Heart left ventricle (tissue), 16 donors: ENCODE measurements at regions not wholly inside any gene's neighbourhood (a gene's known extent, or its start where the extent isn't known, plus 50 kb on each side); places are given as distances from the start of the nearest gene placed in this dataset.

Experiments
- ATAC-seq, 4 donors: fragments of 200-7000 bp; cut with Tn5 transposase; one replicate each; pipeline ENCODE4 v1.9.1; 2020 to 2022; ENCODE audit warnings: moderate library complexity in 4 of 4, mild to moderate bottlenecking in 3 of 4, moderate number of reproducible peaks in 1 of 4
- DNase-seq, 5 donors: peaks; one replicate each; pipeline ENCODE4 v3.0.0-alpha.2; 2020
- H3K27ac ChIP-seq, 12 donors: fragments of 200-600 bp; sonication (generic) in 4 of 12; one replicate each; pipeline versions ENCODE4 v1.5.0 to v1.8.0; 2016 to 2022; ENCODE audit warnings: mild to moderate bottlenecking in 2 of 12
- H3K27me3 ChIP-seq, 9 donors: fragments of 200-600 bp; sonication (generic) in 2 of 9; one replicate each; pipeline versions ENCODE4 v1.5.1 to v1.8.0; 2016 to 2022; ENCODE audit warnings: mild to moderate bottlenecking in 3 of 9
- H3K36me3 ChIP-seq, 9 donors: fragments of 200-600 bp; sonication (generic) in 2 of 9; one replicate each; pipeline versions ENCODE4 v1.5.0 to v1.8.0; 2018 to 2022; ENCODE audit warnings: mild to moderate bottlenecking in 2 of 9
- H3K4me1 ChIP-seq, 12 donors: fragments of 200-600 bp; sonication (generic) in 4 of 12; one replicate each; pipeline versions ENCODE4 v1.5.0 to v1.8.0; 2016 to 2022; ENCODE audit warnings: mild to moderate bottlenecking in 3 of 12
- H3K4me3 ChIP-seq, 12 donors: fragments of 200-600 bp; sonication (generic) in 4 of 12; one replicate each; pipeline versions ENCODE4 v1.5.0 to v1.8.0; 2017 to 2022; ENCODE audit warnings: mild to moderate bottlenecking in 9 of 12, moderate library complexity in 4 of 12
- H3K9me3 ChIP-seq, 12 donors: fragments of 200-600 bp; sonication (generic) in 4 of 12; one replicate each; pipeline versions ENCODE4 v1.5.0 to v1.8.0; 2016 to 2022; ENCODE audit warnings: mild to moderate bottlenecking in 1 of 12
- POLR2A ChIP-seq, 2 donors: fragments of 450-650 bp; IDR thresholded peaks; one replicate each; pipeline ENCODE4 v1.6.1; 2017; ENCODE audit warnings: antibody characterized with exemption in 2 of 2, mild to moderate bottlenecking in 2 of 2, moderate library complexity in 2 of 2
- WGBS, 4 donors: extraction: QIAGEN DNeasy Blood & Tissue Kit in 2 of 4; methylation state at CpG; one replicate each; pipeline versions ENCODE4 v1.1.5 to v1.1.7; 2013 to 2018; 5-methylcytosine and 5-hydroxymethylcytosine counted together
- intact Hi-C, 10 donors: fragments of 100-400 bp; cut with DNase I; formaldehyde crosslinking; loops; one replicate each; pipeline versions ENCODE4 v1.11.1 to v1.14.2; 2022
- TF ChIP-seq, protein P1 (sequence below), 12 donors: fragments of 200-600 bp; sonication (generic) in 4 of 12; IDR thresholded peaks; one replicate each; pipeline versions ENCODE4 v1.5.0 to v1.8.0; 2018 to 2022; ENCODE audit warnings: antibody characterized with exemption in 12 of 12, mild to moderate bottlenecking in 5 of 12
- donor health status: ischemic (EF 13 %, LVEDD 7.1; RV severe dilation, severe dysfunction).
- donor health status: healthy with polysubstance abuse.
- donor health status: DM: no; HTN: yes; CAD: no.
- donor health status: DM: no; HTN: no; CAD: no.
- donor health status: ischemic (EF 25% LVEDD 6.9; RV normal size, moderate dysfunction).
- donor health status: ischemic (EF 25% LVEDD 5.7; RV mildly dilated, moderate dysfunction).
- donor health status: healthy.
- donor health status: DM: yes; HTN: yes; CAD: no.
- donor health status: ischemic (EF 35%, LVEDD 5.7; RV mildly dilated, moderate dysfunction).
- donor health status: nonischemic (EF 11% LVEDD 7.7; RV severe dilation, severe dysfunction).
- donor health status: DM: yes; HTN: yes; CAD: no.
- donor health status: PGD.
- donor health status: ischemic (EF 29% LVEDD 5.4; RV normal size, mild dysfunction).
- donor health status: nonischemic (EF 23%, LVEDD 6.1; RV moderate dilation, normal function).

GRCh38 chr12:53820514-53821306 is 68.9 kb upstream of the CISTR start:
- H3K27me3 ChIP-seq, result peaks cover 0 to 69% (median 21%) of the 10 kb centered on the region in 9 donors
- 69 to 73% (median 70%) methylated on average over 3 of the region's 3 CpGs for WGBS, 4 donors
- no peaks in the 10 kb centered on the region for H3K9me3 ChIP-seq
- intact Hi-C loops, result no loop called here
- no peak for DNase-seq
- peak in 2 of 4 donors; percentile 33 to 44 for ATAC-seq
- H3K4me1 ChIP-seq, result no peaks in the 10 kb centered on the region
- TF ChIP-seq, protein P1, sequence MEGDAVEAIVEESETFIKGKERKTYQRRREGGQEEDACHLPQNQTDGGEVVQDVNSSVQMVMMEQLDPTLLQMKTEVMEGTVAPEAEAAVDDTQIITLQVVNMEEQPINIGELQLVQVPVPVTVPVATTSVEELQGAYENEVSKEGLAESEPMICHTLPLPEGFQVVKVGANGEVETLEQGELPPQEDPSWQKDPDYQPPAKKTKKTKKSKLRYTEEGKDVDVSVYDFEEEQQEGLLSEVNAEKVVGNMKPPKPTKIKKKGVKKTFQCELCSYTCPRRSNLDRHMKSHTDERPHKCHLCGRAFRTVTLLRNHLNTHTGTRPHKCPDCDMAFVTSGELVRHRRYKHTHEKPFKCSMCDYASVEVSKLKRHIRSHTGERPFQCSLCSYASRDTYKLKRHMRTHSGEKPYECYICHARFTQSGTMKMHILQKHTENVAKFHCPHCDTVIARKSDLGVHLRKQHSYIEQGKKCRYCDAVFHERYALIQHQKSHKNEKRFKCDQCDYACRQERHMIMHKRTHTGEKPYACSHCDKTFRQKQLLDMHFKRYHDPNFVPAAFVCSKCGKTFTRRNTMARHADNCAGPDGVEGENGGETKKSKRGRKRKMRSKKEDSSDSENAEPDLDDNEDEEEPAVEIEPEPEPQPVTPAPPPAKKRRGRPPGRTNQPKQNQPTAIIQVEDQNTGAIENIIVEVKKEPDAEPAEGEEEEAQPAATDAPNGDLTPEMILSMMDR (IDR thresholded peaks at IDR 0.05), result no peak
- TF ChIP-seq POLR2A (IDR thresholded peaks at IDR 0.05), result no peak
- H3K27ac ChIP-seq, result no peak overlapping the region
- no peak overlapping the region for H3K4me3 ChIP-seq
- H3K36me3 ChIP-seq, result no peaks in the 10 kb centered on the region

GRCh38 chr12:53824001-53824712 is 72.4 kb upstream of the CISTR start:
- intact Hi-C loops, result no loop called here
- ATAC-seq, result no peak
- Histone ChIP-seq H3K4me1 (no peaks in the 10 kb centered on the region), H3K27me3 (peaks cover 0 to 45% (median 12%) of the 10 kb centered on the region in 9 donors), H3K9me3 (no peaks in the 10 kb centered on the region), H3K4me3 (no peak overlapping the region), H3K27ac (no peak overlapping the region), H3K36me3 (no peaks in the 10 kb centered on the region)
- no peak for TF ChIP-seq POLR2A (IDR thresholded peaks at IDR 0.05)
- TF ChIP-seq, protein P1 (IDR thresholded peaks at IDR 0.05), result no peak
- DNase-seq, result no peak
- 48 to 64% (median 60%) methylated on average over 9 of the region's 9 CpGs for WGBS, 4 donors

GRCh38 chr12:53825246-53826081 is 73.7 kb upstream of the CISTR start:
- H3K9me3 ChIP-seq, result no peaks in the 10 kb centered on the region
- DNase-seq, result no peak
- peaks cover 0 to 38% (median 6%) of the 10 kb centered on the region in 9 donors for H3K27me3 ChIP-seq
- TF ChIP-seq POLR2A (IDR thresholded peaks at IDR 0.05), result no peak
- TF ChIP-seq, protein P1 (IDR thresholded peaks at IDR 0.05), result no peak
- ATAC-seq, result no peak
- H3K27ac ChIP-seq, result no peak overlapping the region
- no peak overlapping the region for H3K4me3 ChIP-seq
- H3K36me3 ChIP-seq, result no peaks in the 10 kb centered on the region
- intact Hi-C loops, result no loop called here
- no peaks in the 10 kb centered on the region for H3K4me1 ChIP-seq
- 85 to 90% (median 87%) methylated on average over 8 of the region's 8 CpGs for WGBS, 4 donors

GRCh38 chr12:53827306-53827705 is 75.5 kb upstream of the CISTR start:
- TF ChIP-seq, protein P1 (IDR thresholded peaks at IDR 0.05), result no peak
- TF ChIP-seq POLR2A (IDR thresholded peaks at IDR 0.05), result no peak
- no peaks in the 10 kb centered on the region for H3K36me3 ChIP-seq
- H3K4me1 ChIP-seq, result no peaks in the 10 kb centered on the region
- ATAC-seq (no peak), DNase-seq (no peak)
- intact Hi-C loops, result no loop called here
- H3K27ac ChIP-seq, result no peak overlapping the region
- no peak overlapping the region for H3K4me3 ChIP-seq
- H3K27me3 ChIP-seq, result peaks cover 0 to 38% (median 0%) of the 10 kb centered on the region in 9 donors
- H3K9me3 ChIP-seq, result no peaks in the 10 kb centered on the region
